Skeletal muscle cell (primary cell): ENCODE measurements at regions not wholly inside any gene's neighbourhood (a gene's known extent, or its start where the extent isn't known, plus 50 kb on each side); places are given as distances from the start of the nearest gene placed in this dataset.

Source experiments
- DNase-seq: peaks from one replicate; pipeline ENCODE4 v3.0.0-alpha.2; 2010; ENCODE audit warnings: low read depth
- H3K4me3 ChIP-seq: 2 replicates; pipeline ENCODE4 v1.5.1; 2011; ENCODE audit warnings: low read depth, mild to moderate bottlenecking, control low read depth, low read length, moderate library complexity

DNA sequence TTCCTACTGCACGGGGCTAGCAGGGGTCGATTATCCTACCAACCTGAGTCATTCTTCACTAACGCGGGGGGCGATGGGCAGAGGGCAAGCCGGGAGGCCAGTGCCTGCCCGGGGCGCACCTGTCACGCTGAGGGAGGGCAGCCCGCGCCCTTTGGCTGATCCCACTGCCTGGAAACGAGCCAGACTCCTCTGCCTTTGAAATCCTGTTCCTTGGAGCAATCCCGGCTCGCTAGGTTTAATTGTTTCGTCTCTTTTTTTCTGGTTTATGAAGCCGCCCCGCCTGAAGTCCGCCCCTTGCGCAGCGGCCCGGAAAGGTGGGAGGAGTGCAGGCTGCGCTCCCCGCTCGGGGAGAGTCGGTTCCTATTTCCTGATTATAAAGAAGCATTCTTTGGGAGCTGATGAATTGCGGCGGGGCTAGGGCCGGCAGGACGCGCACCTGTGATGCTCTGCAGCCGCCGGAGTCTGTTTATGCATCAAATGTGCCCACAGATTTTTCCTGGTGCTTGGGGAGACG, 484.2 kb downstream of the BCOR start:
- no peak overlapping the region for H3K4me3 ChIP-seq
- DNase-seq: no peak

- no peak for DNase-seq
- no peak overlapping the region for H3K4me3 ChIP-seq
These were observed 483.6 kb downstream of the BCOR start for GRCh38 chrX:39613997-39614679.

DNA sequence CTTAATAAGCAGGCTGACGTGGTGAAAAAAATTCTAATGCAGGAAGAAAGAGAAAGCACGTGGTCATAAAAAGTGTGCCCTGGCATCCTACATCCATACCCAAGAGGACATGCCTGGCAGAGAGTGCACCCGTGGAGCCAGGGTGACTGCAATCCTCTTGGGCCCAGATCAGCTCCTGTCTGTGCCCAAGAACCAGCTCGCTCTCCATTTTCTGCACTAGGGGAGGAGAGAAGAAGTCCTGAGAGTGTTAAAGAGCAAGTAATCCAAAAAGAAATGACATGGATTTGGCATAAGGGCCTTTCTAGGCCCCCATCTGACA, 483.1 kb downstream of the BCOR start:
- H3K4me3 ChIP-seq: no peak overlapping the region
- DNase-seq: no peak

GRCh38 chrX:39616098-39616729, 481.5 kb downstream of the BCOR start:
- no peak overlapping the region for H3K4me3 ChIP-seq
- DNase-seq: no peak

DNA sequence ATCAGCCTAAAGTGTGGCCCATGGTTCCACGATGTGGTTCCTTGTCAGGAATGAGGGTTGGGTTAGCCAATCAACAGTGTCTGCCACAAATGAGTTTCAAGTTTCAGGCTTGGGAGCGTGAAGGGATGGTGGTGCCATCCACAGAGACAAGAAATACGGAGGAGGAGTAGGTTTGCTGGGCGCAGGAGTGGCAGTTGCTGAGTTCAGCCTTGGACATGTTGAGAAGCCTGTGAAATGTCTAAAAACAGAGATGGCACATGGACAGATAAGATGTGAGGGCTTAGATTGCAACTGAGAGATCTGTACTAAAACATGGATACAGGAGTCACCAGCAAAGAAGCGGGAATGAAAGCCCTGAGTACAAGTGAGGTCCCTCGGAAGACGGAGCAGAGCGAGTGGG, 481.0 kb downstream of the BCOR start:
- no peak for DNase-seq
- no peak overlapping the region for H3K4me3 ChIP-seq

GRCh38 chrX:39618178-39618577, 479.6 kb downstream of the BCOR start:
- DNase-seq: no peak

GRCh38 chrX:39619182-39620009, 478.4 kb downstream of the BCOR start:
- DNase-seq: no peak
- no peak overlapping the region for H3K4me3 ChIP-seq

More at GRCh38 chrX:39618178-39618577, 479.6 kb downstream of the BCOR start:
- no peak overlapping the region for H3K4me3 ChIP-seq

GRCh38 chrX:39624166-39624565, 473.6 kb downstream of the BCOR start:
- no peak overlapping the region for H3K4me3 ChIP-seq
- DNase-seq: no peak

DNA sequence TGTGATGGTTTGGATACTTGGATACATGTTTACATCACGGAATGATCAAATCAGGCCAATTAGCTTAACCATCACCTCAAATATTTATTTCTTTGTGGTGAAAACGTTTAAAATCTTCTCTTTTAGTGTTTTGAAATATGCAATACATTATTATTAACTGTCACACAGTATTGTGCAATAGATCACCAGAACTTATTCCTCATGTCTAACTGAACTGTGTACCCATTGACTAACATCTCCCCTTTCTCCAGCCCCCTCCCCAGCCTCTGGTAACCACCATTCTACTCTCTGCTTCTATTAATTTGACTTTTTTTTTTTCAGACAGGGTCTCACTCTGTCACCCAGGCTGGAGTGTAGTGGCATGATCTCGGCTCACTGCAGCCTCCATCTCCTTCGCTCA, 471.9 kb downstream of the BCOR start:
- DNase-seq: no peak
- no peak overlapping the region for H3K4me3 ChIP-seq

DNA sequence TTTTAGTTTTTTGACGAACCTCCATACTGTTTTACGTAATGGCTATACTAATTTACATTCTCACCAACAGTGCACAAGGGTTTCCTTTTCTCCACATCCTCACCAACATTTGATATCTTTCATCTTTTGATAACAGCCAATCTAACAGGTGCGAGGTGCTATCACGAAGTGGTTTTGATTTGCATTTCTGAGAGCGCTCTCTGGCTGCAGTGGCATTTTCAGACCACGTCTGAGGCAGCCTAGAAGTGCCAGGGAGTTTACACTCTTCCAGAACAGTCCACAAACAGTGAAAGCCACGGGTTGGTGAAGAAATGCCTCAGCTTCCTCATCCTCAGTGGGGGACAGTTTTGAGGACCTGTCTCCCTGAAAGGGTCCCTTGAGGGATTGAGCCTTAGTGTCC, 471.0 kb downstream of the BCOR start:
- DNase-seq: no peak
- no peak overlapping the region for H3K4me3 ChIP-seq

DNA sequence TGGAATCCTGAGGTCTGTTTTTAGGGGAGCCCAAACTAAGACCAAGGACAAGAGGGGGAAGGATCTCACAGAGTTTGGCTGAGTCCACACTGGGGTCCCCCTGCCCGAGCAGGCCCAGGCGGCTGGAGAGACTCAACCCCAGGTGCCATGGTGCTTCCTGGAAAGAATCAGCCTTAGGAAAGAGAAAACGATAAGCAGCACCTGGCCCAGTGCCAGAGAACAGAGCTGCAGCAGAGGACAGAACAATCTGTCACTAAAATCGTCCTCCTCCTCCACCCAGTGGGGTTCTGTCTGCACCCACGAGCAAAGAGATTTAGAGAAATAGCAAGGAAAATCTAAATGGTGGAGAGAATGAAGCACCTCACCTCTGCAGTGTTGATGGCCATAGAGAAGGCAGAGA, 470.5 kb downstream of the BCOR start:
- no peak for DNase-seq
- no peak overlapping the region for H3K4me3 ChIP-seq

GRCh38 chrX:39629001-39629400, 468.8 kb downstream of the BCOR start:
- DNase-seq: no peak

GRCh38 chrX:39630344-39630743, 467.4 kb downstream of the BCOR start:
- DNase-seq: no peak
- H3K4me3 ChIP-seq: no peak overlapping the region

More at GRCh38 chrX:39629001-39629400, 468.8 kb downstream of the BCOR start:
- no peak overlapping the region for H3K4me3 ChIP-seq

DNA sequence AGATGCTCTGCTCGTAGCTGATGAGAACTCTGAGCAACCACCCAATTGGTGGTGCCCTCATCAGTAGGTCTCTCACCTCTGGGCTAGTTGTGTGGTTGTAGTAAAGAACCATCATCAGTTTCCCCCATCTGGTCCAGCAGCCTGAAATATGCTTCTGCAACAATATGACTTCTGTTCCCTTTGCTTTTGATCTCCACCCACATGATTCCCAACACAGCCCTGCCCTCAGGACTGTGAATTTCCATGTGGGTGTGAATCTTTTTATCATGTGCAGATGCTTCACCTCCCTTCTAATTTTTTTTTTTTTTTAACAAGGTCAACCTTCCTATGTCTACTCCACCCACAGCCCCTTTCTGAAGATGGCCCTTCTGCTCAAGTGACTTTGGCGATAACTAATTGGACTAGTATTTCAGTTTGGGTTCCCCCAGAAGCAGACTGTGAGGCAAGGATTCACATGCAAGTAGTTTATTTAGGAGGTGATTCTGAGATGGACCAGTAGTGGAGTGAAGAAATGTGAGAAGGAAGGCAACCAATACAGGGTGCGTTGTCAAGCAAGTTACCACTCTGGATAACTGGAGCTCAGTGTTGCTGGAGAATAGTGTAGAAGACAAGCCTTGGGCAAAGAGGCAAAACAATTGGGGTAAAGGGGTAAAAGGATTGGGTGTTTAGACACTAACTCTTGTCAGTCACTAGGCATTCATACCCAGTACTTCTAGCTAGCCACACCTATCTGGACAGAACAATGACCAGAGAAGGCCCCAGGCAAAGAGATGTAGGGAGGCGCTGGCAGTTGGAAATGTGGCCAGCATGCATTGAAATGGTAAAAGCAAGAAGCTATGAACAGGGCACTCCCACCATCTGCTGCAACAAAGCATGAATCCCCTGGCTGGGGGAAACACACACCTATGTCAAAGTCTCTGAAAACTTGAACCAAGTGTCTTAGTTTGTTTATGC, 466.2 kb downstream of the BCOR start:
- no peak overlapping the region for H3K4me3 ChIP-seq
- DNase-seq: no peak

- no peak overlapping the region for H3K4me3 ChIP-seq
- no peak for DNase-seq
These were observed 464.5 kb downstream of the BCOR start for GRCh38 chrX:39633293-39633692.

DNA sequence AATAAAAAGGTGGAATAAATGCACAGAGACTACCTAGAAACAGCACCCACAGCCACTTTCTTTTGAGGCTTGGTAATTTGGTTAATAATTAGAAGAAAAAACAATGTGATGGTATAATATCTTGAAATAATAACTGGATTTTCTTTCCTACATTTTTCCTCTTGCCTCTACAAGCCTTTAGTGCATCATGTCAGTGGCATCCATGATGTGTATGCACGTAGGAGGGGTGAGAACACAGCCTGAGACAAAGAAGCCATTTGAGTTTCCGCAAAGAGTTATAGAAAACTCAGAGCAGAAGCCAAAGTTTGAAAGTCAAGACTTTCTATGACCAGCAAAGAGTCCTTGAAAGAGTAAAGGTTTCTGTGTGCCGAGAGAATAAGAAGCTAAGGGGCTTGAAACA, 461.3 kb downstream of the BCOR start:
- H3K4me3 ChIP-seq: no peak overlapping the region
- no peak for DNase-seq

DNA sequence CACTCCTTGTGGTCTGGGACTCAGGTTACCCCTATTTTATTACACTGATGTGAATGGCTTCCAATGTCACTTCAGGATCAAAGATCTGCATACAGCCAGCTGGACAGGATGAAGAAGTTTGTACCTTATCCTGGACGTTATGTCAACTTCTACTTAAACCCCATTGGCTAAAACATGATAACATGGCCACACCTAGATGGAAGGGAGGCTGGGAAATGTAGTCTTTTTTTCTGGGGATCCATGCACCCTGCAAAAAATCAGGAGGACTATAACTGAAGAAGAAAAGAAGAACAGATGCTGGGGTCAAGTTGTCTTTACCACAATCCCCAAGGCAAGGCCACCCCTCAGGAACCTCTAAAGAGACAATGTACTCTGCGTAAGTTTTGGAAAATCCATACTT, 459.2 kb downstream of the BCOR start:
- DNase-seq: no peak
- H3K4me3 ChIP-seq: no peak overlapping the region

DNA sequence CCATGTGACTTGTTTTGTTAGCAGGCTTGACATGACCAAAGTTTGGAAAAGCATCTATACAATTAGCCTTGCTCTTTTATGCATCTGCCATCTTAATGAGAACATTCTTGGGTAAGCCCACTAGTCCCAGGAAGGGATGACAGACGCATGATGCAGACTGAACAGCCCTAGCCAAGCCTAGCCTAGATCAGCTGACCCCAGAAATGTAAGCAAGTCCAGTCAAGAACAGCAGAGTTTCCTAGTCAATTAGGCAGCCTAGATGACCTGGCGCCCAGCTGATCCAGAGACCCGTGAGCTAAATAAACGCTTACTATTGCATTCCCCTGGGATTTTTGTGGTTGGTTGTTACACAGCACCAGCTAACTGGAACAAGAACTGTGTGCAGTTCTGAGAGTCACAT, 457.9 kb downstream of the BCOR start:
- no peak for DNase-seq
- no peak overlapping the region for H3K4me3 ChIP-seq

GRCh38 chrX:39640866-39641265, 456.9 kb downstream of the BCOR start:
- H3K4me3 ChIP-seq: no peak overlapping the region
- no peak for DNase-seq
